ENCODE measurements at regions not wholly inside any gene's neighbourhood (a gene's known extent, or its start where the extent isn't known, plus 50 kb on each side); places are given as distances from the start of the nearest gene placed in this dataset.
"Not testable (repeated sequence)": the region's sequence is repeated elsewhere in the genome, so short reads cannot be mapped to it uniquely, and the experiment has no call there.

DNA sequence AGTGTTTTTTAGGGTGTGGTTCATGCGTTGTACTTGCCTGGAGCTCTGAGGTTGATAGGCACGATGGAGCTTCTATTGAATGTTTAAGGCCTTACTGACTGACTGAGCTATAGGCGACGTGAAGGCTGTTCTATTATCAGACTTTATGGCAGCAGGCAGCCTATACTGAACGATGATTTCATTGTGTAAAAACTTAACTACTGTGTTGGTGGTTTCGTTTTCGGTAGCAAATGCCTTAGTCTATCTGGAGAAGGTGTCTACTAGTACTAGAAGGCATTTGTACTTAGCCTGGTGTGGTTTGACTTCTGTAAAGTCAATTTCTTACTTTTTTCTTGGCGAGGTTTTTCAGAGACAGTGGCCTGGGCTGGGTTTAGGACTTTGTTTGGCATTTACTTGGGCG, 194.4 kb downstream of the OTOP1 start:
- not testable (repeated sequence) for DNase-seq (ENCODE audit: low read depth in 2 of 2)

DNA sequence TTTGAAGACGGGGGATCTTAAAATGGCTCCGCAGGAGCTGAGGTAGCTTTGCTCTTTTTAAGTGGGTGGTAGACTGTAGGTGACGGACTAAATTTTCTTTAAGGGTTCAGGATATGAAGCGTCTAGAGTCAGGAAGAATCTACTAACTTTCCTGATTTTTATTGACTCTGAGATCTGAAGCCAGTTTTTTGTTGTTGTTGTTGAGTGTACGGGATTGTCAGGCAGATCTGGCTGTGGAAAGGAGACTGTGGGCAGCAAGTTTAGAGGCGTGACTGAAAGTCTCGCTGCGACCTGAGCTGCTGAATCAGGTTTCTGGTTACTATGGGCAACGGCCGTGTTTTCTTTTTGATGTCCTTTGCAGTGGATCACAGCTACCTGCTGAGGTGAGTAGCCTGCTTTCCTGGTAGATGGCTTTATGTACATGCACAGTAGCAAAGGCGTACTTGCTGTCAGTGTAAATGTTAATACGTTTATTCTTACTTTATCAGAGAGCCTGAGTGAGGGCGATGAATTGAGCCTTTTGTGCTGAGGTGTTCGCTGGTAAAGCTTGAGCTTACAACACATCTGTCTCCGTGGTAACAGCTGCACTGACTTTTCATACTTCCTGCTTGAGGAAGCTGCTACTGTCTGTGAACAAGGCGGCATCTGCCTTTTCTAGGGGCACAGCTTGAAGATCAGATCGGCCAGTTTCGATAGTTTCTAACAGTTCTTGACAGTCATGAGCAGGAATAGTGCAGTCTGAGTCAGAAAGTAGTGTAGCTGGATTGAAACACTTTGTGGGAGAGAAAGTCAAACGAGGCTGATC, 193.7 kb downstream of the OTOP1 start:
- DNase-seq (ENCODE audit: low read depth in 2 of 2) = not testable (repeated sequence)

DNA sequence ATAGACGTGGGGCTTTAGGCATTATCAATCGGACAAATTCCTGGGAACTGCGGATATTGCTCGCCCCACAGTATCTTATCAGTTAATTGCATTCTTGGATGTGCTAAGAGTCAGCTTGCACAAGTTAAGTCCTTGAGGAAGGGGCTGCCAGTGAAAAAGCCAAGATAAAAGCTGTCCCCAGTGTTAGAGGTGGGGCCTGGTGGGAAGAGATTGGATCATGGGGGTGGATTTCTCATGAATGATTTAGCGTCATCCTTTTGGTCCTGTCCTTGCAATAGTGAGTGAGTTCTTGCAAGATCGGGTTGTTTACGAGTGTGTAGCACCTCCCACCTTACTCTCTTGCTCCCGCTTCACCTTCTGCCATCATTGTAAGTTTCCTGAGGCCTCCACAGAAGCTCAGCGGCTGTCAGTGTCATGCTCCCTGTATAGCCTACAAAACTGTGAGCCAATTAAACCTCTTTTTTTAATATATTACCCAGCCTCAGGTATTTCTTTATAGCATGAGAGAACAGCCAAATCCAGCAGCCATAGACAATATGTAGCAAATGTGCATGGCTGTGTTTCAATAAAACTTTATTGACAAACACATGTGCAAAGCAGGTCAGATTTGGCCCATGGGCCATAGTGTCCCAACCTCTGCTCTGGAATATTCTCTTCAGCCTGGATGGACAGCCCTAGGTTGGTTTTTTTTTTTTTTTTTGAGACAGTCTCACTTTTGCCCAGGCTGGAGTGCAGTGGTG, 189.2 kb downstream of the OTOP1 start:
- not testable (repeated sequence) for DNase-seq (ENCODE audit: low read depth in 2 of 2)

DNA sequence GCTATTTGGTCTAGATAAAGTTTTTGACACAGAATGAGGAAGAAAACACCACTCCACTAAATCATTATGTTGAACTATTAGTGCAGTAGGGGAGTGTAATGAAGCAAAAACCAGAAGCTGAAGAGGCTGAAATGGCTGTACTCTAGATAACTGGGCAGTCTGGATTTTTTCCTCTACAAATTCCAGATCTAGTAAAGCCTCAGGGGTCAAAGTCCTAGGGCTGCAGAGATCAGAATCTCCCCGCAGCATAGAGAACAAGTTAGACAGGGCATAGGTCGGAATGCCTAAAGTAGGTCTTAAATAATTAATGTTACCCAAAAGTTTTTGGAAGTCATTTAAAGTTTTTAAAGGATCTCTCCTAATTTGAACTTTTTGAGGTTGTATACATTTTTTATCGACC, 180.9 kb downstream of the OTOP1 start:
- DNase-seq (ENCODE audit: low read depth in 2 of 2) = not testable (repeated sequence)

DNA sequence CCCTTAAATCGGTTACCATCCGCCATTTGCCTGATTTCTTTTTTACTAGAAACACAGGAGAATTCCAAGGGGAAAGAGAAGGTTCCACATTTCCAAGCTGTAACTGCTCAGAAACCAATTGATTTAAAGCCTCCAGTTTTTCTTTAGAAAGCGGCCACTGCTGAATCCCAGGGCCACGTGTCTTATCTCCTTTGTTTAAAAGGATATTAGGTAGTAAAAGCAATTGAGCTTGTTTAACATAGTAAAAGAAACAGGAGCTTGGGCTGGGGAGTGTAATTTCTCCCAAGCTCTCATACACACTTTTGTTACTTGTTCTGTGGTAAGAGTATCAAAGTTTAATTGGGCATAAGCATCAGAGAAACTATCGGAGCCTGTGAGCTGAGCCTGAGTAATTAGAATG, 180.0 kb downstream of the OTOP1 start:
- not testable (repeated sequence) for DNase-seq (ENCODE audit: low read depth in 2 of 2)

DNA sequence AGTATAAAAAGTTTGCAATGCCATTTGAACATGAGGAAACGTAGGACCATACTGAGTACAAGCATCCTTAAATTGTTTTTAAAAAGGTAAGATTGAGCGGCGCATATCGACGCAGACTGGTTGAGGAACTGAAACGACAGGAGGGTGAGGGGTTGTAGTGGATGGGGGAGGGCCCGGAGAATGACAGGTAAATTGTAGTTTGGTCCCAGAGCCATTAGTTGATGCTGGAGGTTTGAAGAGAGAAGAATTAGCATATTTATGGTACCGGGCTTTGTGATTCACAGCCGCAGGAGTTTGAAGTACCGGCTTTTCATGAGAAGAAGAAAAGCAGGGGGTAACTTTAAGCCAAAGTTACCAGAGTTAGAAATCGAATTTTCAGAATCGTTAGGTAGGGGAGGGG, 179.5 kb downstream of the OTOP1 start:
- DNase-seq (ENCODE audit: low read depth in 2 of 2) = not testable (repeated sequence)

DNA sequence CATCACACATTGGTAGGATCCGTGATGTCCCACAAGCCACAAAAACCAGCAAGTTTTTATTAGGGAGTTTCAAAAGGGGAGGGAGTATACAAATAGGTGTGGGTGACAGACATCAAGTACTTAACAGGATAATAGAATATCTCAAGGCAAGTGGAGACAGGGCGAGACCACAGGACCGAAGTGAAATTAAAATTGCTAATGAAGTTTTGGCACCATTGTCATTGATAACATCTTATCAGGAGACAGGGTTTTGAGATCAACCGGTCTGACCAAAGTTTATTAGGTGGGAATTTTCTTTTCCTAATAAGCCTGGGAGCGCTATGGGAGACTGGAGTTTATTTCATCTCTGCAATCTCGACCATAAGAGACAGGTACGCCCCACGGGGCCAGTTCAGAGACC, 178.5 kb downstream of the OTOP1 start:
- DNase-seq (ENCODE audit: low read depth in 2 of 2) = not testable (repeated sequence)

DNA sequence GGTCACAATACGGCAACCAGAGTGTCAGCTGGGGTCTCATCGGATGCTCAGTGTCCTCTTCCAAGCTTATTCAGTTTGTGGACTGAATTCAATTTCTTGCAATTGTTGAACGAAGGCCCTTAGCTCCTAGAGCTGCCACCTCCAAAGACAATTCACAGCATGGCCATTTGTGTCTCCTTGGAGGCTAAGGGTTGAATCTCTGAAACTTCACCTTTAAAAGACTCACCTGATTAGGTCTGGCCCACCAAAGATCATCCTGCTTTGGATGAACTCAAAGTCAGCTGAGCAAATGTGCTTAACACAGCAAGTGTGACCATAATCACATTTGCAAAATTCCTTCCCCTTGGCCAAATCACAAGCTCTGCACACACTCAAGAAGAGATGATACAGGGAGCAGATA, 175.9 kb downstream of the OTOP1 start:
- DNase-seq (ENCODE audit: low read depth in 2 of 2) = not testable (repeated sequence)

DNA sequence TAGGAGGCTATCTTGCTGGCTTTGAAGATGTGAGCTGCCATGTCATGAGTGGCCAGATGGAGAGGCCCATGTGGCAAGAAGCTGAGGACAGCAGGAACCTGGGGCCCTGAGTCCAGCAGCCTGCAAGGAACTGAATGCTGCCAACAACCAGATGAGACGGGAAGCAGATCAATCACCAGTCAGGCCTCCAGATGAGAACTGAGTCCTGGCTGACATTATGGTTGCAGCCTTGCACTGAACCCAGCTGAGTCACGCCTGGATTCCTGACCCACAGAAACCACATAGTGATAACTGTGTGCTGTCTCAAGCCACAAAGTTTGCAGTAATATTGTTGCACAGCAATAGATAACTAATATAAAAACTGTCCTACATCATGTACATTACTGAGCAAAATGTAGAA, 173.8 kb downstream of the OTOP1 start:
- not testable (repeated sequence) for DNase-seq (ENCODE audit: low read depth in 2 of 2)

DNA sequence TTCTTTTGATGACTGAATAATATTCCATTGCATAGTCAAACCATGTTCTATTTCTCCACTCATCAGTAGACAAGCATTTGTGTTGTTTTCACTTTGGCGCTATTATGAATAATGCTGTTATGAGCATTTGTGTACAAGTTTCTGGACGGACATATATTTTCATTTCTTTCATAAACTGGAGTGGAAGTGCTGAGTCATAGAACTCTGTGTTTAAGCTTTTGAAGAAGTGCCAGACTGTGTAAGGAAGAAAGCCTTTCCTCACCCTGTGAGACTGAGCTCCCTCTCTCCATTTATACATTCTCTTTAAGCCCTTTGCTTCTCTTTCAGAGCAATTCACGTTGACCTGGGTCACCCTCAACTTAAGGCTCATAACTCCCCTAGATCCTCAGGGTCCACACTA, 169.5 kb downstream of the OTOP1 start:
- DNase-seq (ENCODE audit: low read depth in 2 of 2) = not testable (repeated sequence)

DNA sequence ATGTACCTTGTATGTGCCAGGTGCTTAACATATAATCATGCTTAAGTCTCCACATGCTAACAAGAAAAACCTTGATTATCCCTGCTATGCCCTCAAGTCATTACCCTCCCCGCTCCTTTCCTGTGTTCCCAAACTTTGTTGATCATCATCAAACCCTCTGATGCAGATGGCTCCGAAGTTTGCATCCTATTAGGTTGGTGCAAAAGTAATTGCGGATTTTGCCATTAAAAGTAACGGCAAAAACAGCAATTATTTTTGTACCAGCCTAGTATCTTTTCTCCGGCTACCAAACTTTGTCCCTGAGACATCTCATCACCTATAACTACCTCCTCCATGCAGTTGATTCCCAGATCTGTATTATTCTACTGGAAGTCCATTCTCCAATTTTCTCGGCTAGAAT, 142.6 kb downstream of the OTOP1 start:
- DNase-seq (ENCODE audit: low read depth in 2 of 2) = not testable (repeated sequence)

DNA sequence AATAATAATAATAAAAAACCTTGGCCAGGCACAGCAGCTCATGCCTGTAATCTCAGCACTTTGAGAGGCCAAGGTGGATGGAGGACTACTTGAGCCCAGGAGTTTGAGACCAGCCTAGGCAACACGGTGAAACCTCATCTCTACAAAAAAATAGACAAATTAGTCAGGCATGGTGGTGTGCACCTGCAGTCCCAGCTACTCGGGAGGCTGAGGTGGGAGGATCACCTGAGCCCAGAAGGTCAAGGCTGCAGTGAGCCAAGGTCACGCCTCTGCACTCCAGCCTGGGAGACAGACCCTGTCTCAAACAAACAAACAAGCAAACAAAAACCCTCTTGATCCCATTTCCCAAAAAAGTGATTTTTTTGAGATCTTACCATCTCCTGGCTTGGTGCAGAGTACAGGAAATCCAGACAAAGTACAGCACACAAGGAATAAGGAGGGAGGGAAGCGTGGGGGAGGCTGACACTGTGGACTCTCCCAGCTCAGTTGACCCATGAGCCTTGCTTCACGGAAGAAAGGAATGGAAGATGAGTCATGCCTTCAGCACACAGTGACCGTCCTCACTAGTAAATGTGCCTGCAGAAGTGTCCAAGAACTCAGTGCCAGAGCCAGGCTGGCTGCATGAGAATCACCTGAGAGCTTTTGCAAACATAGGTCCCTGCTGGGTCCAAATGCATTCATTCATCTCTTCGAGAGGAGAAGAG, 136.9 kb downstream of the OTOP1 start:
- DNase-seq (ENCODE audit: low read depth in 2 of 2) = not testable (repeated sequence)

DNA sequence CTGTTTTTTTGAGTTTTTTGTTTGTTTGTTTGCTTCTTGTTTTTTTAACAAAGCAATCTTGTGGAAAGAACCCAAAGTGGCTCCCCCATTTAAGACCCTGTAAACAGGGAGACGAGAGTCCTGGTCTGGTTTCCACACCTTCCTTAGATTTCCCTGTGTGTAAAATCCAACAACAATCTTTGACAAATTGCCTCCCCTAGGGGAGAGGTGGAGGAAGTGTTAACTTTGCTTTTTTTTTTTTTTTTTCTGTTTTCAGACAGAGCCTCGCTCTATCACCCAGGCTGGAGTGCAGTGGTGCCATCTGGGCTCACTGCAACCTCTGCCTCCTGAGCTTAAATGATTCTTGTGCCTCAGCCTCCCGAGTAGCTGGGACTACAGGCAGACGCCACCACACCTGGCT, 136.0 kb downstream of the OTOP1 start:
- DNase-seq (ENCODE audit: low read depth in 2 of 2) = not testable (repeated sequence)

DNA sequence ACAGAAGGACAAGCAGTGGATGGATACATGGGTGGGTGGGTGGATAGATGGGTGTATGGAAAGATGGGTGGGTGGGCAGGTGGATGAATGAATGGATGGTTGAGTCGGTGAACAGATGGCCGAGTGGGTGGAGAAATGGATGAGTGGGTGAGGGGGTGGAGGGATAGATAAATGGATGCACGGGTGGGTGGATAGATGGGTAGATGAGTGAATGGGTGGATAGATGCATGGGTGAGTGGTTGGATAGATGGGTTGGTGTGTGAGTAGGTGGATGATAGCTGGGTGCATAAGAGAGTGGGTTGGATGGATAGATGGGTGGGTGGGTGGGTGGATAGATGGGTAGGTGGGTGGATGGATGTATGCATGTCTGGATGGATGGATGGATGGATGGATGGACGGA, 134.6 kb downstream of the OTOP1 start:
- not testable (repeated sequence) for DNase-seq (ENCODE audit: low read depth in 2 of 2)

DNA sequence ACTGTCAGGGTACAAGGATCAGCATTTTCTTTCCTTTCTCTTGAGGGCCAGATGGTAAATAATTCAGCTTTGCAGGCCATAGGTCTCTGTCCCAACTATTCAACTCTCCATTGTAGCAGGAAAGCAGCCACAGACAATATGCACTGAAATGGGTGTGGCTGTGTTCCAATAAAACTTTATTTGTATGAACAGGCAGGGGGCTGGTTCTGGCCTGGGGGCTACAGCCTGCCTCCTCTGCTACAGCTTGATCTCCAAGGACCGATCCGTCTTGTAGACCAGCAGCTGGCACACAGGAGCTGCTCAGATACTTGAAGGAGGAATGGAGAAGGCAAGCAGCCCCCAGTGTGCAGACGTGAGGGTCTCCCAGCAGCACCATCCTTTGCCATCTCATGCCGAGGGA, 127.1 kb downstream of the OTOP1 start:
- DNase-seq (ENCODE audit: low read depth in 2 of 2) = not testable (repeated sequence)

DNA sequence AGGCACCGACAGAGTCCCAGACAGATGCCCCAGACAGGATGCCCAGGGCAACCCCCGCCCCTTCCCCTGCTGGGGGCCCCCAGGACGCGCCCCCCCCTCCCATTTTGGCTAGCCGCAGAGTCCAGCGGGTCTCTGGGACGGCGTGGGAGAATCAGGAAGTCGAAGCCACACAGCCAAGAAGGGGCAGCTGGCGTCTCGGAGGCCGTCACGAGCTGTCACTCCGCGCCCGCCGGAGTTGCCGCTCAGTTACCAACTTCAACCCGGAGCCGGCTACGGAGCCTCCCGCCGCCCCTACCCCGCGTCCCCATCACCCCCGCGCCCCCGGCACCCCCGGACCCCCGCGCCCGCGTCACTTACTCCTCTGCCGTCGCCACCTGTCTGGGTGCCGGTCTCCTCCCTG, 119.8 kb downstream of the OTOP1 start:
- not testable (repeated sequence) for DNase-seq (ENCODE audit: low read depth in 2 of 2)

DNA sequence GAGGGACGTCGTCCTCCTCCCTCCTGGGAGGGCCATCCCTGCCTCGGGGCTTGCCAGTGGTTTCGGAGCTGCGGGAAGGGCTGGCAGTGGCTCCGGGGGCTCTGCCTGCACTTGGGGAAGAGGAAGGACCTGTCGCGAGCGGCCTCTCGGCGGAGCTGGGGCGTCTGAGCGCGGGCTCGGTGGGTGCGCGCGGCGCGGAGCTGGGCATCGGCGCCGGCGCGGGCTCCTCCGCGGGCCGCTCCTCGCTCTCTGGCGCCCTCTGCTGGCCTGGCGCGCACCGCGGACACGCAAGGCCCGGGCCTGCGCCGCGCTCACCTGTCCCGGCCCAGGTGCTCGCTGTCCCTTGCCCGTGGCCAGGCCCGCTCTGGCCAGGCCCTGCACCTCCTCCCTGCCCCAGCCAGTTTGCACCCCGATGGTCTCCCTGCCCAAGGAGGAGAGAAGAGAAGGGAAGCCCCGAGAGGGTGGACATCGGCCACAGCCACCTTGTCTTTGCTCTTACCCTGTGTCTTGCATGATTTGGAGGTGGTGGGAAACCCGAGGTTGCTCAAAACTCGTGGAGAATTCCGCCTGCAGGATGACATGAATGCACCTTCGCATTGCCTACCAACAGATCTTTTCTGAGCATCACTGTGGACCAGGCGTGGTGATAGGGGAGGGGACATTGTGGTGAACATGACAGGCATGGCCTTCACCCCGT, 119.2 kb downstream of the OTOP1 start:
- DNase-seq (ENCODE audit: low read depth in 2 of 2) = peak; percentile 37 to 58

DNA sequence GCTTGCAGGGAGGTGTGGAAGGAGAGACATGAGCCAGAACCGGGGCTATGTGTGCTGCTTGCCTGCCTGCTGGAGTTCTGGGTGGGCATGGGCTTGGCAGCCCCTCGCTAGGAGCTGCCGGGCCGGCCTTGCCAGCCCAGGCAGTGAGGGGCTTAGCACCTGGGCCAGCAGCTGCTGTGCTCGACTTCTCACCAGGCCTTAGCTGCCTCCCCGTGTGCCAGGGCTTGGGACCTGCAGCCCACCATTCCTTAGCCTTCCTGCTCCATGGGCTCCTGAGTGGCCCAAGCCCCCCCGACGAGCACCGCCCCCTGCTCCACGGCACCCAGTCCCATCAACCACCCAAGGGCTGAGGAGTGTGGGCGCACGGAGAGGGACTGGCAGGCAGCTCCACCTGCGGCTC, 111.3 kb downstream of the OTOP1 start:
- not testable (repeated sequence) for DNase-seq (ENCODE audit: low read depth in 2 of 2)

DNA sequence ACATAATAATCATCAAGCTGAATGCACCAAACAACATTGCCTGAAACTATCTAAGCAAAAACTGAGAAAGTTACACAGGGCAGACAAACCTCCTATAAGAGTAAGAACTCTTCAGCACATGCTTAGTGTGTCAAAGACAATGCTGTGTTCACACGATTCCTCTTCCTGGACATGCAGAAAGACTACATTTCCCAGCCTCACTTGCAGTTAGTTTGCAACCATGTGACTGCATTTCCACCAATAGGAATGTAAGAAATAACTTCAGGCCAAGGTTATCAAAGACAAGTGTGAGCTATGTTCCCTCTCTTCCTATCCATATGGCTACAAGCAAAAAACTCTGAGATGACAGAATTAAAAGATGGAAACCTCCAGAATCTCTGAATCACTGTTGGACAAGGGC, 109.8 kb downstream of the OTOP1 start:
- not testable (repeated sequence) for DNase-seq (ENCODE audit: low read depth in 2 of 2)

DNA sequence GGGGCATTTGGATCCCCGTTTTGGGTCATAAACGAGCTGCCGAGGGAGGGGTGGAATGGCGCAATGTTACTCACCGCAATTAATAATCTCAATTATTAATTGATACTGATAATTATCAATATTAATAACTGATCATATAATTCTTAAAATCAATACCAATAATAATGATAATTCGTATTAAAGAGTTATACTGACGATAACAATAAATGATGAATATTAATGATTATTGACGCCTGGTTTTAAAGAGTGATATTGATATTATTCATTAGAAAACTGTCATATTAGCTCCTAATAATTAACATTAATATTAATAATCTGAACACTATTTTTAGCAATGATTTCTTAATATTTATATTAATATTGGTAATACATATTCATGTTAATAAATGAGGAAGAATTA, 92.4 kb downstream of the OTOP1 start:
- not testable (repeated sequence) for DNase-seq (ENCODE audit: low read depth in 2 of 2)

DNA sequence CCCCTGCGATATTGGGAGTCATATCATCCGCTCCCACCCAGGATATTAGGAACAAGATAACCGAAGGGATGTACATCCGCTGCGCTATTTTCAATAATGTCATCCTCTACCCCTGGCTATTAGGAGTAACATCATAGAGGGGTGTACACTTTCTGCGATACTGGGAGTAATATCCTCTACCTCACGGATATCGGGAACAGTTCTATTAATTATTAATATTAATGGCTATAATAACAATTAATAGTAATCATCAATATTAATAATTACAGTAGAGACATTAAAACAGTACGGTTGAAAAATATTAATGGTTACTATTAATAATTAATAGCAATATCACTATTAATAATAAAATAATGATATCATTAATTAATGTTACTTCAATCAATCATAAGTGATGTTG, 90.1 kb downstream of the OTOP1 start:
- not testable (repeated sequence) for DNase-seq (ENCODE audit: low read depth in 2 of 2)
